ENCODE measurements at regions not wholly inside any gene's neighbourhood (a gene's known extent, or its start where the extent isn't known, plus 50 kb on each side); places are given as distances from the start of the nearest gene placed in this dataset.

GRCh38 chr10:106424981-106425380 lies 739.5 kb downstream of the SORCS1 start:
- Histone ChIP-seq H2BK120ac (ENCODE audit: low read depth, low read length) (peak overlapping the region; percentile 5; the same call in 1 of the 2 replicates), H4K91ac (ENCODE audit: insufficient read depth, low read depth, low read length) (no peak overlapping the region), H3K79me1 (ENCODE audit: low read depth in 1 of 2, low read length in 2 of 2) (no peaks in the 10 kb centered on the region), H3K9ac (ENCODE audit: low read depth, low read length) (no peak overlapping the region), H3K23ac (ENCODE audit: low read depth, low read length) (no peak overlapping the region), H3K4me1 (ENCODE audit: control insufficient read depth, insufficient read depth, low read length) (no peaks in the 10 kb centered on the region), H3K56ac (ENCODE audit: extremely low read depth, insufficient read depth, low read length) (peak overlapping the region; percentile 43; the same call in 1 of the 2 replicates), H3K18ac (ENCODE audit: low read depth, low read length) (peak overlapping the region; percentile 52; the same call in 1 of the 2 replicates), H4K8ac (ENCODE audit: low read depth in 2 of 2, low read length in 2 of 2) (peak overlapping the region in 1 of 2 experiments; percentile 42; a peak in 2 of 4 replicates), H2BK5ac (ENCODE audit: low read depth, low read length, poor library complexity, severe bottlenecking) (peak overlapping the region; percentile 41), H4K5ac (ENCODE audit: low read depth, low read length) (peak overlapping the region; percentile 56; the same call in 1 of the 2 replicates), H3K36me3 (ENCODE audit: control insufficient read depth, insufficient read depth, low read length) (no peaks in the 10 kb centered on the region), H4K20me1 (ENCODE audit: insufficient read depth, low read length) (no peaks in the 10 kb centered on the region), H3K9me3 (ENCODE audit: control insufficient read depth, insufficient read depth, low read length) (no peaks in the 10 kb centered on the region), H2BK15ac (ENCODE audit: low read depth, low read length) (no peak overlapping the region), H3K4ac (ENCODE audit: low read depth, low read length) (no peak overlapping the region), H3K14ac (replicated peaks; ENCODE audit: low read depth, low read length) (no peak overlapping the region), H2BK20ac (ENCODE audit: low read depth, low read length) (0 out of 2 replicates have a peak overlapping the region, but pooled peaks have one; percentile 43), H2AK9ac (replicated peaks; ENCODE audit: low read depth, low read length, poor library complexity) (no peak overlapping the region), H3K27me3 (ENCODE audit: control insufficient read depth, insufficient read depth, low read length) (no peaks in the 10 kb centered on the region), H3K9me1 (ENCODE audit: insufficient read depth, low read length) (no peaks in the 10 kb centered on the region), H3K27ac (ENCODE audit: insufficient read depth, low read length) (no peak overlapping the region), H3K4me3 (ENCODE audit: insufficient read depth, low read depth, low read length) (no peak overlapping the region), H2AFZ (replicated peaks; ENCODE audit: low read length, poor library complexity) (no peak overlapping the region), H2AK5ac (ENCODE audit: low read depth, low read length) (no peak overlapping the region), H3K4me2 (ENCODE audit: low read depth, low read length) (no peak overlapping the region)
- ChIA-PET POLR2A (ENCODE audit: unreplicated experiment) (no interaction called here), CTCF (no interaction called here)
- dilution Hi-C loops (cut with HindIII; ENCODE audit: low sequenced_read_pairs, unreplicated experiment), result no loop called here
- no peak for ATAC-seq (ENCODE audit: low read depth)
- in situ Hi-C loops (cut with MboI; ENCODE audit: low sequenced_read_pairs), result loop anchor here (10.0 kb wide), 1 partner anchor 150 kb away; no protein-coding TSS in a partner anchor
- peak; percentile 72 for DNase-seq
- intact Hi-C loops (cut with micrococcal nuclease), result no loop called here
- no TSS peak for BruUV-seq (replicated peaks)
- WGBS, 2 experiments (ENCODE audit: extremely low coverage in 2 of 2, insufficient read length in 1 of 2), result 29% methylated on average over 1 of the region's 1 CpG; no CpG with 5 or more reads in 1 of the 2 experiments
- TF ChIP-seq CHD1 (IDR thresholded peaks at IDR 0.05; ENCODE audit: low read depth, low read length), result no peak
- TF ChIP-seq USF2 (IDR thresholded peaks at IDR 0.05; ENCODE audit: low read depth, low read length), result no peak
- TF ChIP-seq MAFK (IDR thresholded peaks at IDR 0.05; ENCODE audit: low read depth, low read length), result no peak
